ENCODE measurements at regions not wholly inside any gene's neighbourhood (a gene's known extent, or its start where the extent isn't known, plus 50 kb on each side); places are given as distances from the start of the nearest gene placed in this dataset.

- H2AFZ ChIP-seq (ENCODE audit: low read length): no peak overlapping the region
- H3K27me3 ChIP-seq (ENCODE audit: control insufficient read depth in 1 of 2, insufficient read depth in 2 of 2, low read length in 2 of 2): no peaks in the 10 kb centered on the region; a peak in 2 of 5 replicates
- DNase-seq (ENCODE audit: low spot score) (no peak), FAIRE-seq (no peak), ATAC-seq (no peak)
- no peak overlapping the region for H3K4me3 ChIP-seq (replicated peaks in 1 of 3; ENCODE audit: insufficient read depth in 1 of 3, low read depth in 2 of 3, low read length in 3 of 3)
- no peaks in the 10 kb centered on the region for H3K4me1 ChIP-seq (ENCODE audit: insufficient read depth, low read length)
- H3K79me2 ChIP-seq (ENCODE audit: insufficient read depth, low read length): no peaks in the 10 kb centered on the region
- no peaks in the 10 kb centered on the region for H3K36me3 ChIP-seq (replicated peaks in 1 of 2; ENCODE audit: control insufficient read depth in 1 of 2, insufficient read depth in 2 of 2, low read length in 2 of 2)
- CTCF ChIA-PET (ENCODE audit: low intra/inter-chr PET ratio, low total read pairs): no interaction called here
- intact Hi-C loops (cut with micrococcal nuclease; ENCODE audit: unreplicated experiment) (no loop called here), in situ Hi-C loops (cut with HindIII; ENCODE audit: extremely low pct_ligation_motif_present, low pct_unique_long_range_greater_than_20kb) (no loop called here)
- H3K27ac ChIP-seq (ENCODE audit: extremely low read length, insufficient read depth, low read length): no peak overlapping the region
- BruUV-seq (replicated peaks): no TSS peak
- no peak for TF ChIP-seq HNRNPUL1 (IDR thresholded peaks at IDR 0.05; ENCODE audit: low read depth, low read length)
- TF ChIP-seq SIN3A (IDR thresholded peaks at IDR 0.05; ENCODE audit: borderline replicate concordance, low read depth, low read length): no peak
- TF ChIP-seq ZNF513 (CRISPR knock-in tag; conservative IDR thresholded peaks at IDR 0.05): no peak
- TF ChIP-seq ZNF256 (CRISPR knock-in tag; conservative IDR thresholded peaks at IDR 0.05): no peak
- no peak for TF ChIP-seq ZBTB4 (CRISPR knock-in tag; IDR thresholded peaks at IDR 0.05; ENCODE audit: borderline replicate concordance)
- no peak for TF ChIP-seq MLXIP (CRISPR knock-in tag; IDR thresholded peaks at IDR 0.05; ENCODE audit: borderline replicate concordance)
- no peak for TF ChIP-seq HCFC1 (IDR thresholded peaks at IDR 0.05; ENCODE audit: low read depth, low read length)
- no peak for TF ChIP-seq ARID5B (CRISPR knock-in tag; IDR thresholded peaks at IDR 0.05)
- TF ChIP-seq SRSF9 (IDR thresholded peaks at IDR 0.05; ENCODE audit: borderline replicate concordance, insufficient read depth, low read depth, low read length, poor library complexity, severe bottlenecking): no peak
- POLR2A ChIA-PET: no interaction called here
- H3K9me3 ChIP-seq (ENCODE audit: low read length): no peaks in the 10 kb centered on the region
- no peak overlapping the region for H3K9ac ChIP-seq (ENCODE audit: insufficient read depth, low read depth, low read length)
- H3K4me2 ChIP-seq (ENCODE audit: low read depth, low read length): no peak overlapping the region
- no peaks in the 10 kb centered on the region for H4K20me1 ChIP-seq (ENCODE audit: insufficient read depth, low read length)
- WGBS (ENCODE audit: low lambda C conversion rate): 0% methylated on average over 2 of the region's 2 CpGs
Measured at GRCh38 chr6:79798841-79799240, 148.5 kb downstream of the ELOVL4 start.

All from HepG2 (cell line).